Activated B cell treated with CpG ODN at 0.5 μM for 24 hours (primary cell): ENCODE measurements at regions not wholly inside any gene's neighbourhood (a gene's known extent, or its start where the extent isn't known, plus 50 kb on each side); places are given as distances from the start of the nearest gene placed in this dataset.

Experiments
- ATAC-seq: fragments of 200-7000 bp; cut with Tn5 transposase; one replicate; pipeline ENCODE4 v1.10.0; 2021; ENCODE audit warnings: low read depth, mild to moderate bottlenecking, moderate library complexity
- CTCF ChIA-PET: fragments of 350-600 bp; sonication (Branson Sonifier 250); formaldehyde crosslinking; loops from one replicate; lab custom pipeline; 2021; ENCODE audit warnings: antibody characterized with exemption; lab: Charles Lee
- POLR2A ChIA-PET: fragments of 350-600 bp; sonication (Branson Sonifier 250); formaldehyde crosslinking; loops from one replicate; lab custom pipeline; 2021; ENCODE audit warnings: antibody characterized with exemption; lab: Charles Lee
- DNase-seq: peaks from one replicate; pipeline ENCODE4 v3.0.0; 2022
- H3K27ac Mint-ChIP-seq: one replicate; pipeline ENCODE4 v1.8.0; 2020; ENCODE audit warnings: mixed read lengths
- H3K27me3 Mint-ChIP-seq: one replicate; pipeline ENCODE4 v1.8.0; 2021; ENCODE audit warnings: mixed read lengths
- H3K36me3 Mint-ChIP-seq: one replicate; pipeline ENCODE4 v1.8.0; 2021; ENCODE audit warnings: low read depth, mixed read lengths
- H3K4me1 Mint-ChIP-seq: one replicate; pipeline ENCODE4 v1.8.0; 2021; ENCODE audit warnings: mixed read lengths
- H3K4me3 Mint-ChIP-seq: one replicate; pipeline ENCODE4 v1.8.0; 2020; ENCODE audit warnings: mild to moderate bottlenecking, mixed read lengths
- H3K9me3 Mint-ChIP-seq: one replicate; pipeline ENCODE4 v1.8.0; 2020; ENCODE audit warnings: mixed read lengths
- CTCF ChIP-seq: fragments of 200-600 bp; IDR thresholded peaks from one replicate; pipeline ENCODE4 v1.8.0; 2022; ENCODE audit warnings: antibody characterized with exemption, mild to moderate bottlenecking
- intact Hi-C: fragments of 100-400 bp; cut with micrococcal nuclease; formaldehyde crosslinking; loops from one replicate; pipeline ENCODE4 v1.15.1; 2024

DNA sequence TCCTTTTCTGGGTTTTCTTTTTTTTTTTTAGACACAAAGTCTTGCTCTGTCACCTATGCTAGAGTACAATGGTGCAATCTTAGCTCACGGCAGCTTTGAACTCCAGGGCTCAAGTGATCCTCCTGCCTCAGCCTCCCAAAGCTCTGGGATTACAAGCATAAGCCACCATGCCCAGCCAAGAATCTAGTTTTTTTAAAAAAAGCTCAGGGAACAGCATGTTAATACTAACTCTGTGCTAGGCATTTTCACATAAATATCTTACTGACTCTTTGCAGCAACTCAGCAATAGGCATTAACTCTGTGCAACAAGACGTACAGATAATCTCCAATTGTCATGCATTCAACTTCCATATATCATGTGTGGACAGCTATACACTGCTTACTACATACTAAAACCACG, 97.4 kb downstream of the LLPH start:
- intact Hi-C loops, result no loop called here
- Mint-ChIP-seq H3K27ac (no peak overlapping the region), H3K9me3 (no peaks in the 10 kb centered on the region), H3K4me3 (no peak overlapping the region), H3K36me3 (no peaks in the 10 kb centered on the region), H3K27me3 (peaks cover 8% of the 10 kb centered on the region), H3K4me1 (no peaks in the 10 kb centered on the region)
- CTCF ChIA-PET, result no interaction called here
- POLR2A ChIA-PET, result no interaction called here
- TF ChIP-seq CTCF, result no peak
- DNase-seq (no peak), ATAC-seq (no peak)

DNA sequence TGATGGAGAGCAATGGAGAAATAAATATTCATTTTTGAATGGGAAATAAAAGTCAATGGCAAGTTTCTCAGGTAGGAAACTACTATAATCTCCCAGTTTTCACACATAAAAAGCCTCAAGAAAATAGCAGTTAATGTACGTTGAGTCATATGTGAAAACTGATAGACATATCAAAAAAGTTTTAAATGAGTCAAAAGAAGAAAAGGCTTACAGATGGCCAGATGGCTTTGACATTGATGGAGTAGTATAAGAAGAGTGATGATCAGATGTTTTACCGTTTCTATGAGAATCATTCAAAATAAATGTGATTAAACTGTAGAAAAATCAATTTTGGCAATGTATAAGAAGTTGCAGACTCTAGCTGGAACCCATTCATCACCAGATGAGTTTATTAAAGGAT, 97.8 kb downstream of the LLPH start:
- DNase-seq (no peak), ATAC-seq (no peak)
- H3K27me3 Mint-ChIP-seq, result peaks cover 8% of the 10 kb centered on the region
- H3K4me3 Mint-ChIP-seq, result no peak overlapping the region
- H3K9me3 Mint-ChIP-seq, result no peaks in the 10 kb centered on the region
- no peak for TF ChIP-seq CTCF
- H3K27ac Mint-ChIP-seq, result no peak overlapping the region
- ChIA-PET CTCF (no interaction called here), POLR2A (no interaction called here)
- intact Hi-C loops, result no loop called here
- H3K36me3 Mint-ChIP-seq, result no peaks in the 10 kb centered on the region
- H3K4me1 Mint-ChIP-seq, result no peaks in the 10 kb centered on the region

- no peak for TF ChIP-seq CTCF
- Mint-ChIP-seq H3K9me3 (no peaks in the 10 kb centered on the region), H3K27me3 (peaks cover 7% of the 10 kb centered on the region), H3K27ac (no peak overlapping the region), H3K4me1 (no peaks in the 10 kb centered on the region), H3K36me3 (no peaks in the 10 kb centered on the region), H3K4me3 (no peak overlapping the region)
- CTCF ChIA-PET, result no interaction called here
- ATAC-seq (no peak), DNase-seq (no peak)
- POLR2A ChIA-PET, result no interaction called here
- intact Hi-C loops, result no loop called here
Measured at GRCh38 chr12:66030217-66030781, 100.3 kb downstream of the LLPH start.

DNA sequence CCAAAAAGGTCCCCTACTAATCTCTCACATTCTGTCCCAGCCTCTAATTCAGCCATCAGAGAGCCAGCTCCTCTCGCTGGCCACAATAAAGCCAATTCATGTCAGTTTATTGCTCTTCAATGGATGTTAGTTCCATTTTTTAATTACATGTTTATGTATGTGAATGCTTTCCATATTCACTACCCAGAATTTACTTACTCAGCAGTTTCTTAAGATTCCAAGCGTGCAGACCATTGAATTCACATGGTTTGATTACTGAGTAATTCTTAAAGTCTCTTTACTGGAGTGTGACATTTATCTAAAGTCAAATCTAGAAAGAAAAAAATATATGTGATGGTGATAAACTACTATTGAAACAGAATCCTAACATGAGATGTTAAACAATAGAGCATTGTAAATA, 102.2 kb downstream of the LLPH start:
- Mint-ChIP-seq H3K27ac (no peak overlapping the region), H3K4me1 (no peaks in the 10 kb centered on the region), H3K27me3 (peaks cover 12% of the 10 kb centered on the region), H3K9me3 (no peaks in the 10 kb centered on the region), H3K36me3 (no peaks in the 10 kb centered on the region), H3K4me3 (no peak overlapping the region)
- ChIA-PET CTCF (no interaction called here), POLR2A (no interaction called here)
- TF ChIP-seq CTCF, result no peak
- ATAC-seq (no peak), DNase-seq (no peak)
- intact Hi-C loops, result no loop called here

DNA sequence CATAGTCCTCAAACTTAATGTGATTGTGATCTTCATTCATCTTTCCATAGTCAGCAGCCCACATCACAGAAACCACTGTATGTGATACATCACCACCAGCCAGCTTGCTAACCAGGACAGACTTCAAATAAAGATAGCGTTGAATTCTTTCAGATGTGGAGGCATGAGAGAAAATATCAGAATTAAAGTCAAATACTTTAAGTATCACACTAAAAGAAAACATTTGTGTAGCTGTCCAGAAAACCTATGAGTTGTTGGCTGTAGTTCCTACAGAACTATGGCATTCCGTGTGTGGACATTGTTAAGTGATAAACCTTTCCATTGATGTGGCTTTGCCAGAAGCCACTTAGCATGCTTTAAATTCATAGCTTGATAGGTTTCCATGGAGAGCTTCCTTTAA, 105.1 kb downstream of the LLPH start:
- H3K9me3 Mint-ChIP-seq, result no peaks in the 10 kb centered on the region
- H3K36me3 Mint-ChIP-seq, result no peaks in the 10 kb centered on the region
- DNase-seq, result no peak
- no peak for TF ChIP-seq CTCF
- CTCF ChIA-PET, result no interaction called here
- POLR2A ChIA-PET, result no interaction called here
- no peak for ATAC-seq
- intact Hi-C loops, result no loop called here
- no peak overlapping the region for H3K4me3 Mint-ChIP-seq
- H3K27ac Mint-ChIP-seq, result no peak overlapping the region
- no peaks in the 10 kb centered on the region for H3K4me1 Mint-ChIP-seq
- peaks cover 11% of the 10 kb centered on the region for H3K27me3 Mint-ChIP-seq
